Spleen (tissue), 7 donors: ENCODE measurements at regions not wholly inside any gene's neighbourhood (a gene's known extent, or its start where the extent isn't known, plus 50 kb on each side); places are given as distances from the start of the nearest gene placed in this dataset.

ENCODE experiments used
- POLR2A ChIP-seq, 3 donors: fragments of 450-650 bp; IDR thresholded peaks; one replicate each; pipeline ENCODE4 v1.5.1; 2017; ENCODE audit warnings: antibody characterized with exemption in 3 of 3, mild to moderate bottlenecking in 1 of 3
- POLR2AphosphoS5 ChIP-seq, 3 donors: sonication (generic); formaldehyde crosslinking; IDR thresholded peaks; one replicate each; pipeline ENCODE4 v1.5.1; 2017; ENCODE audit warnings: antibody characterized with exemption in 3 of 3
- TF ChIP-seq, protein P1 (sequence below), 11 experiments: fragments of 200-600 bp in 7 of 11; fragments of 450-650 bp in 4 of 11; sonication (generic) in 4 of 11; IDR thresholded peaks in 8 of 11; conservative IDR thresholded peaks in 3 of 11; 1 replicate in 7 of 11; 2 replicates in 4 of 11; pipeline versions ENCODE4 v1.4.0 to v1.8.0; 2016 to 2021; ENCODE audit warnings: antibody characterized with exemption in 11 of 11, inconsistent platforms in 4 of 11, mild to moderate bottlenecking in 1 of 11
- donor health status: DM: no; HTN: no; CAD: no; lungs with moderate emphysema.
- donor health status: DM: no; HTN: no; CAD: no.
- donor health status: DM: no; HTN: no; CAD: no.

DNA sequence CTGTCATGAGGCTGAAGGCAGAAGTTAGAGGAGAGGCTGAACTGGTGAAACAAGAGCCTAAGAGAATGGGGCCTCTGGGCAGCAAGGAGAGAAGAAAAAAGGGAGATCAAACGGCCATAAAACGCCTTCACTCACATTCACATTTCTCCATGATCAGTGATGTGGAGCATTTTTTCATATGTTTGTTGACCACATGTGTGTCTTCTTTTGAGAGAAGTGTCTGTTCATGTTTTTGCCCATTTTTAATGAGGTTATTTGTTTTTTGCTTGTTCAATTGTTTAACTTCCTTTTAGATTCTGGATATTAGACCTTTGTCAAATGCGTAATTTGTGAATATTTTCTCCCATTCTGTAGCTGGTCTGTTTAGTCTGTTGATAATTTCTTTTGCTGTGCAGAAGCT is 155.0 kb downstream of the TMEM26 start:
- TF ChIP-seq POLR2AphosphoS5 (IDR thresholded peaks at IDR 0.05) (no peak), POLR2A (IDR thresholded peaks at IDR 0.05) (no peak)
- TF ChIP-seq, protein P1, sequence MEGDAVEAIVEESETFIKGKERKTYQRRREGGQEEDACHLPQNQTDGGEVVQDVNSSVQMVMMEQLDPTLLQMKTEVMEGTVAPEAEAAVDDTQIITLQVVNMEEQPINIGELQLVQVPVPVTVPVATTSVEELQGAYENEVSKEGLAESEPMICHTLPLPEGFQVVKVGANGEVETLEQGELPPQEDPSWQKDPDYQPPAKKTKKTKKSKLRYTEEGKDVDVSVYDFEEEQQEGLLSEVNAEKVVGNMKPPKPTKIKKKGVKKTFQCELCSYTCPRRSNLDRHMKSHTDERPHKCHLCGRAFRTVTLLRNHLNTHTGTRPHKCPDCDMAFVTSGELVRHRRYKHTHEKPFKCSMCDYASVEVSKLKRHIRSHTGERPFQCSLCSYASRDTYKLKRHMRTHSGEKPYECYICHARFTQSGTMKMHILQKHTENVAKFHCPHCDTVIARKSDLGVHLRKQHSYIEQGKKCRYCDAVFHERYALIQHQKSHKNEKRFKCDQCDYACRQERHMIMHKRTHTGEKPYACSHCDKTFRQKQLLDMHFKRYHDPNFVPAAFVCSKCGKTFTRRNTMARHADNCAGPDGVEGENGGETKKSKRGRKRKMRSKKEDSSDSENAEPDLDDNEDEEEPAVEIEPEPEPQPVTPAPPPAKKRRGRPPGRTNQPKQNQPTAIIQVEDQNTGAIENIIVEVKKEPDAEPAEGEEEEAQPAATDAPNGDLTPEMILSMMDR (IDR thresholded peaks at IDR 0.05 in 8 of 11, conservative IDR thresholded peaks at IDR 0.05 in 3 of 11): no peak
